ENCODE measurements at regions not wholly inside any gene's neighbourhood (a gene's known extent, or its start where the extent isn't known, plus 50 kb on each side); places are given as distances from the start of the nearest gene placed in this dataset.

DNA sequence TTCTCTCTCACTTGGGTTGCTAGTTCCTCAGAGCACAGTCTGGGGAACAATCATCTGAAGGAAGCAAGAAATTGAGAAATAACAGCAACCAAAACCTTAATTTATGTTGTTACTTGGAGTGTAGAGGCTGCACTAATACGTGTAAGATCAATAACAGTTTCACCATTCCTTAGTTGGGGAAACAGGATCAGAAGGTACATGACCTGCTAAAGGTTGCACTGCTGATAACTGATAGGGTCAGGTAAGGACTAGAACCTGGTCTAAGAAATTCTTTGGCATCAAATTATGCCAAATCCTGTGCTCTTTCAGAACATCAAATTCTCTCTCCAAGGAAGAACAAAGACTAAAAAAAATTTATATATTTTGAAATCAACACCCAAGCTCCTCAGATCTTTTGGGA, 278.6 kb upstream of the C9orf72 start:
- Histone ChIP-seq H3K9me3 (ENCODE audit: insufficient read depth, low read depth, low read length) (no peaks in the 10 kb centered on the region), H3K27ac (ENCODE audit: low read depth, low read length) (no peak overlapping the region), H2BK5ac (ENCODE audit: low read depth, low read length, poor library complexity) (no peak overlapping the region), H3K18ac (ENCODE audit: low read length) (no peak overlapping the region), H3K79me2 (ENCODE audit: control insufficient read depth, insufficient read depth, low read length, poor library complexity) (no peaks in the 10 kb centered on the region), H4K91ac (ENCODE audit: low read depth, low read length) (no peak overlapping the region), H3K23ac (ENCODE audit: low read length) (no peak overlapping the region), H3K9ac (ENCODE audit: low read length) (no peak overlapping the region), H3K36me3 (ENCODE audit: control insufficient read depth in 1 of 2, insufficient read depth in 2 of 2, low read length in 2 of 2) (no peaks in the 10 kb centered on the region), H3K27me3 (ENCODE audit: insufficient read depth, low read length) (no peaks in the 10 kb centered on the region), H3K79me1 (ENCODE audit: low read length) (no peaks in the 10 kb centered on the region), H3K14ac (ENCODE audit: low read length) (no peak overlapping the region), H3K4me1 (ENCODE audit: control insufficient read depth in 1 of 2, insufficient read depth in 2 of 2, low read length in 2 of 2) (peaks cover 0 to 2% of the 10 kb centered on the region in 2 experiments), H3K4ac (ENCODE audit: low read depth, low read length) (no peak overlapping the region), H2BK120ac (ENCODE audit: insufficient read depth, low read length, poor library complexity) (no peak overlapping the region), H3K4me3 (ENCODE audit: low read depth, low read length) (no peak overlapping the region), H4K12ac (ENCODE audit: low read depth, low read length) (no peak overlapping the region), H2BK12ac (ENCODE audit: low read length) (no peak overlapping the region), H2AK5ac (ENCODE audit: low read length) (no peak overlapping the region), H2AFZ (ENCODE audit: insufficient read depth, low read length, poor library complexity) (no peak overlapping the region), H4K8ac (ENCODE audit: low read depth, low read length) (no peak overlapping the region), H3K4me2 (ENCODE audit: low read length) (no peak overlapping the region)
- no peak for DNase-seq
- no CpG with 5 or more reads among the region's 1 CpG for WGBS (ENCODE audit: extremely low coverage, insufficient coverage, insufficient read length)

DNA sequence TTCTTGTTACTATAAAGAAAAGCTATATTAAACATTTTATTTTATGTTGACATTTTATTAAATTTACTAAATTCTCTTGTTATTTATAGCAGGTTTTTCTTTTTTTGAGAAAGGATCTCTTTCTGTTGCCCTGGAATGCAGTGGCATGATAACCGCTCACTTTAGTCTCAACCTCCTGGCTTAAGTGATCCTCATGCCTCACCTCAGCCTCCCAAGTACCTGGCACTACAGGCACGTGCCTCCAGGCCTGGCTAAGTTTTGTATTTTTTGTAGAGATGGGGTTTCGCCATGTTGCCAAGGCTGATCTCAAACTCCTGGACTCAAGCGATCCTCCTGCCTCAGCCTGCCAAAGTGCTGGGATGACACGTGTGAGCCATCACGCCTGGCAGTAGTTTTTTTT, 280.2 kb upstream of the C9orf72 start:
- Histone ChIP-seq H3K27ac (ENCODE audit: low read depth, low read length) (no peak overlapping the region), H4K8ac (ENCODE audit: low read depth, low read length) (no peak overlapping the region), H3K36me3 (ENCODE audit: control insufficient read depth in 1 of 2, insufficient read depth in 2 of 2, low read length in 2 of 2) (no peaks in the 10 kb centered on the region), H4K12ac (ENCODE audit: low read depth, low read length) (no peak overlapping the region), H4K91ac (ENCODE audit: low read depth, low read length) (no peak overlapping the region), H3K27me3 (ENCODE audit: insufficient read depth, low read length) (no peaks in the 10 kb centered on the region), H3K18ac (ENCODE audit: low read length) (no peak overlapping the region), H2BK120ac (ENCODE audit: insufficient read depth, low read length, poor library complexity) (no peak overlapping the region), H3K23ac (ENCODE audit: low read length) (no peak overlapping the region), H2BK5ac (ENCODE audit: low read depth, low read length, poor library complexity) (no peak overlapping the region), H3K9me3 (ENCODE audit: insufficient read depth, low read depth, low read length) (no peaks in the 10 kb centered on the region), H3K79me2 (ENCODE audit: control insufficient read depth, insufficient read depth, low read length, poor library complexity) (no peaks in the 10 kb centered on the region), H3K9ac (ENCODE audit: low read length) (no peak overlapping the region), H3K4me2 (ENCODE audit: low read length) (no peak overlapping the region), H2AFZ (ENCODE audit: insufficient read depth, low read length, poor library complexity) (no peak overlapping the region), H2BK12ac (ENCODE audit: low read length) (no peak overlapping the region), H3K4me1 (ENCODE audit: control insufficient read depth in 1 of 2, insufficient read depth in 2 of 2, low read length in 2 of 2) (peaks cover 0 to 4% of the 10 kb centered on the region in 2 experiments), H2AK5ac (ENCODE audit: low read length) (no peak overlapping the region), H3K4ac (ENCODE audit: low read depth, low read length) (no peak overlapping the region), H3K4me3 (ENCODE audit: low read depth, low read length) (no peak overlapping the region), H3K14ac (ENCODE audit: low read length) (no peak overlapping the region), H3K79me1 (ENCODE audit: low read length) (no peaks in the 10 kb centered on the region)
- DNase-seq: no peak
- no CpG with 5 or more reads among the region's 6 CpGs for WGBS (ENCODE audit: extremely low coverage, insufficient coverage, insufficient read length)

DNA sequence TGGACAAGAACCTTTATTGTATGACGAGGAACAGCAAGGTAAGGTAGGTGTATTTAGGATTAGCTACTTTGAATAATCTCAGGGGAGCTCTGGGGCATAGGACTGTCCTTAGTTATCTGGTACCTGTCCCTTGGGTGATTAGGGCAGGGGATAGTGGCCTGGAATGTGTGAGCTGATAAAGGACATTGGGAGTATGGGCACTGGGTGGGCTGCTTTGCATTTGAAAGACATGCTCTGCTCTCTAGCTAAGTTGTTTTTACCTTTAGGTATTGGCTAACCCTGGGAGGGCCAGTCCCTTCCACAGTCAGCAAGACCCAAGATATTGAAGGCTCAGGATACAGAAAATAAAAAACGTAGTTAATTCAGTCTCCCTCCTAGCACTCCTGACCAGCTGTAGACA, 282.8 kb upstream of the C9orf72 start:
- no CpG with 5 or more reads among the region's 2 CpGs for WGBS (ENCODE audit: extremely low coverage, insufficient coverage, insufficient read length)
- Histone ChIP-seq H3K4me2 (ENCODE audit: low read length) (no peak overlapping the region), H2BK120ac (ENCODE audit: insufficient read depth, low read length, poor library complexity) (no peak overlapping the region), H3K18ac (ENCODE audit: low read length) (no peak overlapping the region), H2AK5ac (ENCODE audit: low read length) (no peak overlapping the region), H3K36me3 (ENCODE audit: control insufficient read depth in 1 of 2, insufficient read depth in 2 of 2, low read length in 2 of 2) (no peaks in the 10 kb centered on the region), H3K79me1 (ENCODE audit: low read length) (no peaks in the 10 kb centered on the region), H2BK12ac (ENCODE audit: low read length) (no peak overlapping the region), H3K27ac (ENCODE audit: low read depth, low read length) (no peak overlapping the region), H2BK5ac (ENCODE audit: low read depth, low read length, poor library complexity) (no peak overlapping the region), H3K27me3 (ENCODE audit: insufficient read depth, low read length) (no peaks in the 10 kb centered on the region), H4K12ac (ENCODE audit: low read depth, low read length) (no peak overlapping the region), H3K23ac (ENCODE audit: low read length) (no peak overlapping the region), H4K8ac (ENCODE audit: low read depth, low read length) (no peak overlapping the region), H3K4me1 (ENCODE audit: control insufficient read depth in 1 of 2, insufficient read depth in 2 of 2, low read length in 2 of 2) (peaks cover 0 to 4% of the 10 kb centered on the region in 2 experiments), H3K4me3 (ENCODE audit: low read depth, low read length) (no peak overlapping the region), H3K79me2 (ENCODE audit: control insufficient read depth, insufficient read depth, low read length, poor library complexity) (no peaks in the 10 kb centered on the region), H3K4ac (ENCODE audit: low read depth, low read length) (no peak overlapping the region), H2AFZ (ENCODE audit: insufficient read depth, low read length, poor library complexity) (no peak overlapping the region), H3K14ac (ENCODE audit: low read length) (no peak overlapping the region), H3K9ac (ENCODE audit: low read length) (no peak overlapping the region), H3K9me3 (ENCODE audit: insufficient read depth, low read depth, low read length) (no peaks in the 10 kb centered on the region), H4K91ac (ENCODE audit: low read depth, low read length) (no peak overlapping the region)
- no peak for DNase-seq

DNA sequence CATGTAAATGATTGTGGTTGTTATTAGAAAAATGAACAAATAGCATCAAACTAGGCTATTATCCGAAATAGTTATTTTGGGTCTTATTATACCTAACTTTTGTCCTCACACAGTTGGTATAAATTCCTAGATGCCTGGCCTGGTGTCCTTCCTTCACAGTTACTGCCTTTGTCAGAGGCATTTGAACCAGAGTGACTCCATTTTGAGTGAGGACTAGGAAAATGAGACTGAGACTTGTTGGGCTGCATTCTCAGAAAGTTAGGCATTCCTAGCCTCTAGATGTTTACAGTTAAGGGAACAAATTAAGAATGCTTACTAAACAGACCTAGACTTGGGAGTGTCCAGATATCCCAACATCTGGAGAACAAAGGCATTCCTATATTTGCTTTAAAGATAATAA, 283.5 kb upstream of the C9orf72 start:
- no peak overlapping the region for H2AFZ ChIP-seq (ENCODE audit: insufficient read depth, low read length, poor library complexity)
- H4K91ac ChIP-seq (ENCODE audit: low read depth, low read length): no peak overlapping the region
- no peak overlapping the region for H2AK5ac ChIP-seq (ENCODE audit: low read length)
- no CpG with 5 or more reads among the region's 1 CpG for WGBS (ENCODE audit: extremely low coverage, insufficient coverage, insufficient read length)
- no peak overlapping the region for H3K4me2 ChIP-seq (ENCODE audit: low read length)
- H3K9ac ChIP-seq (ENCODE audit: low read length): no peak overlapping the region
- H2BK5ac ChIP-seq (ENCODE audit: low read depth, low read length, poor library complexity): no peak overlapping the region
- DNase-seq: peak; percentile 11 to 72
- no peaks in the 10 kb centered on the region for H3K36me3 ChIP-seq (ENCODE audit: control insufficient read depth in 1 of 2, insufficient read depth in 2 of 2, low read length in 2 of 2)
- no peak overlapping the region for H3K14ac ChIP-seq (ENCODE audit: low read length)
- no peak overlapping the region for H3K4ac ChIP-seq (ENCODE audit: low read depth, low read length)
- H3K27ac ChIP-seq (ENCODE audit: low read depth, low read length): no peak overlapping the region
- no peak overlapping the region for H3K18ac ChIP-seq (ENCODE audit: low read length)
- no peak overlapping the region for H4K8ac ChIP-seq (ENCODE audit: low read depth, low read length)
- H3K79me2 ChIP-seq (ENCODE audit: control insufficient read depth, insufficient read depth, low read length, poor library complexity): no peaks in the 10 kb centered on the region
- H3K27me3 ChIP-seq (ENCODE audit: insufficient read depth, low read length): no peaks in the 10 kb centered on the region
- H3K9me3 ChIP-seq (ENCODE audit: insufficient read depth, low read depth, low read length): no peaks in the 10 kb centered on the region
- no peak overlapping the region for H2BK12ac ChIP-seq (ENCODE audit: low read length)
- peaks cover 0 to 4% of the 10 kb centered on the region in 2 experiments for H3K4me1 ChIP-seq (ENCODE audit: control insufficient read depth in 1 of 2, insufficient read depth in 2 of 2, low read length in 2 of 2)
- H3K4me3 ChIP-seq (ENCODE audit: low read depth, low read length): no peak overlapping the region
- H3K23ac ChIP-seq (ENCODE audit: low read length): no peak overlapping the region
- no peak overlapping the region for H4K12ac ChIP-seq (ENCODE audit: low read depth, low read length)
- no peak overlapping the region for H2BK120ac ChIP-seq (ENCODE audit: insufficient read depth, low read length, poor library complexity)
- H3K79me1 ChIP-seq (ENCODE audit: low read length): no peaks in the 10 kb centered on the region
